GDM1 (cell line): ENCODE measurements at regions not wholly inside any gene's neighbourhood (a gene's known extent, or its start where the extent isn't known, plus 50 kb on each side); places are given as distances from the start of the nearest gene placed in this dataset.
"Not testable (repeated sequence)": the region's sequence is repeated elsewhere in the genome, so short reads cannot be mapped to it uniquely, and the experiment has no call there.

ENCODE experiments used
- DNase-seq: peaks from one replicate; lab custom pipeline; 2025; lab: John Stamatoyannopoulos, UW

- not testable (repeated sequence) for DNase-seq
These were observed 456.8 kb downstream of the RPIA start for GRCh38 chr2:89148256-89148655.

GRCh38 chr2:89151699-89152098 lies 460.2 kb downstream of the RPIA start:
- DNase-seq, result not testable (repeated sequence)

- not testable (repeated sequence) for DNase-seq
These were observed 461.0 kb downstream of the RPIA start for GRCh38 chr2:89152501-89152900.

- DNase-seq, result peak; percentile 30
These were observed 461.7 kb downstream of the RPIA start for GRCh38 chr2:89153210-89153609.

- DNase-seq, result not testable (repeated sequence)
These were observed 462.8 kb downstream of the RPIA start for GRCh38 chr2:89154247-89154682.

- not testable (repeated sequence) for DNase-seq
These were observed 468.8 kb downstream of the RPIA start for GRCh38 chr2:89160306-89160705.

GRCh38 chr2:89161626-89162025 lies 470.2 kb downstream of the RPIA start:
- DNase-seq, result not testable (repeated sequence)

GRCh38 chr2:89170506-89171173 lies 479.2 kb downstream of the RPIA start:
- not testable (repeated sequence) for DNase-seq

- not testable (repeated sequence) for DNase-seq
These were observed 479.7 kb downstream of the RPIA start for GRCh38 chr2:89171174-89171519.

GRCh38 chr2:89177004-89177403 lies 485.5 kb downstream of the RPIA start:
- DNase-seq, result not testable (repeated sequence)

GRCh38 chr2:89182221-89182620 lies 490.7 kb downstream of the RPIA start:
- not testable (repeated sequence) for DNase-seq

- DNase-seq, result peak; percentile 40
These were observed 493.3 kb downstream of the RPIA start for GRCh38 chr2:89184746-89185145.

GRCh38 chr2:89195636-89196251 lies 504.3 kb downstream of the RPIA start:
- DNase-seq, result not testable (repeated sequence)

- not testable (repeated sequence) for DNase-seq
These were observed 505.2 kb downstream of the RPIA start for GRCh38 chr2:89196719-89197118.

GRCh38 chr2:89198026-89198425 lies 506.6 kb downstream of the RPIA start:
- not testable (repeated sequence) for DNase-seq

- not testable (repeated sequence) for DNase-seq
These were observed 508.2 kb downstream of the RPIA start for GRCh38 chr2:89199453-89200246.

- not testable (repeated sequence) for DNase-seq
These were observed 508.7 kb downstream of the RPIA start for GRCh38 chr2:89200247-89200527.

GRCh38 chr2:89202518-89202917 lies 511.0 kb downstream of the RPIA start:
- DNase-seq, result not testable (repeated sequence)

- DNase-seq, result not testable (repeated sequence)
These were observed 513.7 kb downstream of the RPIA start for GRCh38 chr2:89205153-89205552.

GRCh38 chr2:89208144-89208932 lies 516.9 kb downstream of the RPIA start:
- DNase-seq, result not testable (repeated sequence)

- DNase-seq, result peak; percentile 7
These were observed 521.7 kb downstream of the RPIA start for GRCh38 chr2:89213151-89213550.

- DNase-seq, result not testable (repeated sequence)
These were observed 522.3 kb downstream of the RPIA start for GRCh38 chr2:89213811-89214210.
